DOHH2 (cell line): ENCODE measurements at regions not wholly inside any gene's neighbourhood (a gene's known extent, or its start where the extent isn't known, plus 50 kb on each side); places are given as distances from the start of the nearest gene placed in this dataset.

Experiments
- CTCF ChIP-seq: fragments of 200-600 bp; sonication (generic); IDR thresholded peaks from one replicate; pipeline ENCODE4 v1.5.1; 2014; ENCODE audit warnings: antibody characterized with exemption, mild to moderate bottlenecking, low read depth, low read length; ENCODE audit not compliant: poor library complexity, severe bottlenecking
- EZH2phosphoT487 ChIP-seq: fragments of 200-600 bp; sonication (generic); IDR thresholded peaks from 2 replicates; pipeline ENCODE4 v1.6.1; 2017; ENCODE audit warnings: borderline replicate concordance, mild to moderate bottlenecking, antibody characterized with exemption, low read length, moderate library complexity, mixed read lengths

DNA sequence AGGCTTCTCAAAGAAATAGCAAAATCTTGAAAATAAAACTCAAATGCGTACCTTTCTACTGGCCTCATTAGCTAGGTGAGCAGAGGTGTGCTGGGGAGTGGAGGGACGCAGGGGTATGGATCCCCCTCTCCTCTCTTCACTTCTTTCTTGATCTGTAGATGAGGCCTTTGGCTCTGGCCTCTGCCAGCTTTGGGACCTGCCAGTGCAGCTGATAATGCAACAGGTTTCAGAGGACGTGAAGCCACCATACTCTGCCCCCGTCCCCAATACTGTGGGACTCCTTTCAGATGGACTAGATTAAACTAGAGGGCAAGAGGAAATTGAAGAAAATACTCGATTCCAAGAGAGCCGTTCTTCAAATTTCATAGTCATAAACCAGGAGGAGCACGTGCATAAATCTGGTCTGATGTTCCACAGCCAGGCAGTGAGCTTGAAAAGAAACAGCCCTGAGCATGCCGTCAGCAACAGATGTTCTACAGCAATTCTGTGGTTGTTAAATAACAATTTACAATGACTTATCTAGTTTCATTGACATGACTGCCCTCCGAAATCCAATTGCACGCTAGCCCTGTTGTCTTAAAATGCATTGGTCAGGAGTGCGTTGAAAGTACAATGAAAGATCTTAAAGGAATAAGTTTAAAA lies 245.3 kb upstream of the FOXQ1 start:
- no peak for TF ChIP-seq CTCF
- TF ChIP-seq EZH2phosphoT487: no peak
